ENCODE measurements at regions not wholly inside any gene's neighbourhood (a gene's known extent, or its start where the extent isn't known, plus 50 kb on each side); places are given as distances from the start of the nearest gene placed in this dataset.

- no peak for TF ChIP-seq CTCF (conservative IDR thresholded peaks at IDR 0.05; ENCODE audit: low read depth, low read length)
- no peak for TF ChIP-seq EZH2 (IDR thresholded peaks at IDR 0.05; ENCODE audit: borderline replicate concordance, low read depth, low read length, poor library complexity, severe bottlenecking)
Observed at GRCh38 chr15:25613134-25613533, 174.3 kb upstream of the UBE3A start.

All from A673 (cell line).